Glomerular visceral epithelial cell (primary cell): ENCODE measurements at regions not wholly inside any gene's neighbourhood (a gene's known extent, or its start where the extent isn't known, plus 50 kb on each side); places are given as distances from the start of the nearest gene placed in this dataset.

Experiments used
- DNase-seq: peaks from one replicate; pipeline ENCODE4 v3.0.0-alpha.2; 2016; ENCODE audit errors: extremely low spot score

DNA sequence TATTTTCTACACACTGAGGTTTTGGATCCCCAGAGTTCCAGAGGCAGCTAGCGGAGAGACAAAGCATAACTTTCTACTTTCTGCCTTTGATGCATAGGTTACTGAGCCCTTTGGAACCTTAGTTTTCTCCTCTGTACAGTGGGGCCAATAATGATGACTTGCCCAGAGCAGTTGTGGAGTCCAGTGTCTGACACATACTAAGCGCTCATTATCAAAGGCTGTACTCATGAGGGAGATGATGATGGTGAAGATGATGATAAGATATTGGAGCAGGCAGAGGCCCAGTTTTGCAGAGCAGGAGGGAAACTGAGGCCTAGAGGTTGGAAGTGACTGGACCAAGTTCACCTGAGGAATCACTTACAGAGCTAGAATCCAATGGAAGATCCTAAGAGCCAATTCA is 458.0 kb downstream of the MIAT start:
- no peak for DNase-seq

DNA sequence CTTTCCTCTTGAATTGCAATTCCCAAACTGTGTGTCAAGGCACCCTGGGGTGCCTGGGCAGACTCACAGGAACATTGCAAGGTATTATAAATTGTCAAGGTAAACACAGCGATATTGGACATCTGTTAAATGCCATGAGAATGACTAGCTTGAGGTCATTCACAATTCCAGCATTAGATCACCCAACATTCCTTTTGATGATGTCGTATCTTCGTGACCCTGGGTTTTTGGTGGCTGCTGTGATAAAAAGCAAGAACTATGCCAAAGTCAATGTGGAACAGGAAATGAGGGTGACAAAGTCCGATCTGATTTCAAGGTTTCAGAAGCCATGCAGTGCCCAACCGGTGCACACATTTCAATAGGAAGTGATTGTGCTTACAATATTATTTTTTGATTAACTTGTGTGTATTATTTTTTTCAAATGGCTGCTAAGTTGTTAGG is 458.4 kb downstream of the MIAT start:
- peak; percentile 92 for DNase-seq

DNA sequence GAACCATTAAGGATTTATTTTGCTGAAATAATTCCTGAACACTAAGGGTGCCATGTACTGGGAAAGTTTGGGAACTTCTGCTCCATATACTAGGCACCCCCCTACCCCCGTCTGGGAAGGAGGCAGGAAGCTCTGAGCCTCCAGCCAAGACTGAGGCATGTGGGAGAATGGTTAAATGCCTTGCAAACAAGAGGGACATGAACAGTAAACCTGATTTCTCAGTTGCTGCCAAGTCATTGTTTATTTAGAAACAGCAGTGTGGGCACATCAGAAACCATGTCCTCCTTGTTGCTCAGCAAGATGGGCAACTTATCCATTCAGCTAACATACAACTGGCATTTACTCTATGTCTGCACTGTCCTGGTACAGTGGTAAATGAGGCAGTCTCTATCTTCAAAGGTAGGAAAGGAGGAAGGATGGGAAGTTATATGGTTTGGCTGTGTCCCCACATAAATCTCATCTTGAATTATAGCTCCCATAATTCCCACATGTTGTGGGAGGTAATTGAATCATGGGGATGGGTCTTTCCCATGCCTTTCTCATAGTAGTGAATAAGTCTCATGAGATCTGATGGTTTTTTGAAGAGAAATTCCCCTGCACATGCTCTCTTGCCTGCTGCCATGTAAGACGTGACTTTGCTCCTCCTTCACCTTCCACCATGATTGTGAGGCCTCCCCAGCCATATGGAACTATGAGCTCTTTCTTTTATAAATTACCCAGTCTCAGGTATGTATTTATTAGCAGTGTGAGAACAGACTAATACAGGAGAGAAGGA is 459.1 kb downstream of the MIAT start:
- DNase-seq = peak; percentile 42

DNA sequence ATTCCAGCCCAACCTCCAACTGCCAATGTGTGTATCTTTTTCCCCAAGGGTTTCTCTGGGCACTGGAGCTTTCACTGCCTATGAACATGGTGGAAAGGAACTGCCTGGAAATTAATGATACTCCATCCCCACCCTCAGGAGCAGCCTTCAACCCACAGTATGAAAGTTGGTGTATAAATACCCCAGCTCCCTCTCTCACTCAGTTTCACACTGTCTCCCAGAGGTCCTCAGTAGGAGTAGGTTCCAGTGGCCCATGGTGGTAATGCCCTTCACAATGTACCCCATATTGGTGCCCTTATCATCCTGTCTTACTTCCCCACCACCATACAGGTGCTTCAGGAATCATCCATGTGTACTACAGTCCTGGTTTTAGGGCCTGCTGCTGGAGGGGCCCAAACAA is 462.6 kb downstream of the MIAT start:
- DNase-seq = no peak

DNA sequence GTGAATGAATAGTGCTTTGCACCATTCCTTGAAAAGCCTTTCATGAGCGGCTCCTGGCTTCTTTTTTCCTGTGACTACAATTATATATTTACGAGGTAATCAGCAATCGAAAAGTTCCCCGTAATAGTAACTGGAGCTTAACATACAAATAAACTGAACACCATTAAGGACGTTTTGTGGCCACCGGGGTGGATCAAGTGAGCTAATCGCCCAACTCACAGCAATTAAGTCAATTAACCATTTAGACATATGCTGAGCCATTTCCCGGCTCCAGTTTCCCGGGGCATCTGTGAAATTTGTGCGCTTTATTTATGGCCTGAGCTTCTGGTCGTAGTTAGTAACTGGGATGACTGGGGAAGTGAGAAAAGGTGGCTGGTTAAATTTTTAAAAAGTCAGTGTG is 465.2 kb downstream of the MIAT start:
- DNase-seq = no peak

DNA sequence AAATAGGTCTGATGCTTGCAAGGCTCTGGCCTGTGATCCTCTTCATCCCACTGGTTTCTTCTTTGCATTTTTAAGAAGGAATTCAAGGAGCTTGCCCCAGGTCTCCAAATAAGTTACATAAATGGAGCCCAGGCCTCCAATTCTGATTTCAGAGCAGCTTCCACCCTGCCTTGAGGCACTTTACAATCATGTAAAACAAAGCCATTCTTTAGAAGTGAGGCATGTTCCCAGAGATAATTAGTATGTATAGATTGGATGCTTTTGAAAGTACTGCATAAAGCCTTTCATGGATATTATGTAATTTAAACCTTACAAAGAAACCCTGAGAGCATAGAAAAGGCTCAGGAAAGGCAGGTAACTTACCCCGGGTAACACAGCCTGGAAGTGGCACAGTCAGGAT is 466.5 kb downstream of the MIAT start:
- DNase-seq = no peak

DNA sequence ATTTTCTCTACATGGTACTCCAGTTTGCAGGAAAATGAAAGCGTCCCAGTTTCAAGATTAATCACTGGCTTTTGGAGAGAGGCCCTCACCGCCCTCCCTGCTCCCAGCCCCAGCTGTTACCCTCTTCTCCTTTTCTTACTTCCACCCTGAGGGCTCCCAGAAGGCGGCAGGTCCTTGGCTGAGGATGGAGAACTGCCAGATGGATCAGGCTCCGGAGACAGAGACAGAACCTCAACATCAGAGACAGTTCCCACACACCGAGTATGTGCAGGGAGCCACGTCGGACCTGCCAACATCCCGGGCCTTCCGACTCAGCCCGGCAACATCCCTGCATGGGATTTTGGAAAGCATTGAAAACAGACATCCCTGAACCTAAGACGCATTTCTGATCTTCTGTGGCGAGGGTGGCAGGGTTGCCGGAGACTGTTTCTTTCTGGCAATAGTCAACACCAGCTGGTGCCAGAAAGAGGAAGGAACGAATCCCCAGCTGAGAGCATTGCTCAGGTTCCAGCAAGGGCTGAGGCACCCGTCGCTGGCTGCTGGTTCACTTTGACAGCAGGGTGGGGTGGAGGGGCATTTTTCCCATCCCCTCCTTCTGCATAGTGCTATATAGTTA is 467.1 kb downstream of the MIAT start:
- DNase-seq = no peak

DNA sequence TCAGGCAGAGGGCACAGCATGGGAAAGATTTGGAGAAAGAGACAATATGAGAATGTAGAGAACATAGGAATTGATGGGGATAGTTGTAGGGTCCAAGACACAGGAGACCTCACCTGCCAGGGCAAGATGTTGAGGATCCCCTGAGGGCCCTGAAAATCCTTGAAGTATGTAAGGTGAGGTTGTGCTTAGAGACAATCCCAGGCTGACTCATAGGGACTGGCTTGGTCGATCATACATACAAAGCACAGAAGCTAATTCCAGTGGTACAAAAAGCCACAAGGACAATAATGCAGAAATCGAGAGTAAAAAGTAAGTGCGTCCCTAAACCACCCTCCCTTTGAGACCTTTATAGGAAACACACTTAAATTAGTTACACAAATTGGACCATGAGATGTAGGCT is 468.2 kb downstream of the MIAT start:
- DNase-seq = no peak

DNA sequence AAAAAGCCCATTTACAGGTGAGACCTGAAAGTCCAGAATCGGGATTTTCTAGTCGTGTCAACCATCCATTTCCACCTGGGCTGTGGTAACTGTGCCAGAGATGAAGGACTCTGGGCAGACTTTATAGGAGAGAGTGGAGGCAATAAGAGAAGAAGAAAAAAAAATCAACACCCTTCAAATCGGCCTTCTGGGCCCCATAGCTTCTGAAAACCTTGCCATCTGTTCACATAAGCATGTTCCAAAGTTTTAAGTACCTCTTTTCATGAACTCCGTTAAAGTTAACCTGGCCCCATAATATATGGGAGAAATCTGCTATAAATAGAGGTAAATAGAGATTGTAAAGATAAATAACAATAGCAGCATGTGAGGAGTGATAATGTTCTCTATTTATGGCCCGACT is 470.5 kb downstream of the MIAT start:
- DNase-seq = no peak

DNA sequence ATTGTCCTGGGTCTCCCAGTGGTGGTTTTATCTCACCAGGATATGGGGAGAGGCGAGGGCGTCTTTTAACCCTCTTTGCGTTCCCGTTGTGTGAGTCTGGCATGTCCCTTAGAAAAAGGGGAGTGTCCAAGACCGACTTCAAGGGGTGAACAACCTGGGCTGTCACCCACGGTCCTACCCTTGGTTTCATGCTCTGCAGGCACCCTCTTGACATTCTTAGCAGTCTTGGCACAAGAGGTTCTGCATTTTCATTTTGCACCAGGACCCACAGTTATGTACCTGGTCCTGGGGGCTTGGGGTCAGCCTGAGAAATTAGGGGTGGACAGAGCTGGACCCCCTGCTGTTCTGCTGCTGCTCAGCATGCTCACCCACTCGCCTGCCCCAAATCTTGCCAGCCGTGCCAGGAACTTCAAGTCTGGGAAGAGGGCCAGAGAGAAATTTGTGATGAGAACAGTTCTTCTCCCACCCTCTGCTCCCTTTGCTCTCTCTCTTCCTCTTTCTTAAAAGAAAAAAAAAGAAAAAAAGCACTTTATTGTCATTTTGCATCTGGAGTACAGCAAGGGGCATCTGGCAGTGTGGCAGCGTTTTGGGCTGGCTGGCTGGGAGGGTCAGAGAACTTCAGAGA is 471.2 kb downstream of the MIAT start:
- no peak for DNase-seq

DNA sequence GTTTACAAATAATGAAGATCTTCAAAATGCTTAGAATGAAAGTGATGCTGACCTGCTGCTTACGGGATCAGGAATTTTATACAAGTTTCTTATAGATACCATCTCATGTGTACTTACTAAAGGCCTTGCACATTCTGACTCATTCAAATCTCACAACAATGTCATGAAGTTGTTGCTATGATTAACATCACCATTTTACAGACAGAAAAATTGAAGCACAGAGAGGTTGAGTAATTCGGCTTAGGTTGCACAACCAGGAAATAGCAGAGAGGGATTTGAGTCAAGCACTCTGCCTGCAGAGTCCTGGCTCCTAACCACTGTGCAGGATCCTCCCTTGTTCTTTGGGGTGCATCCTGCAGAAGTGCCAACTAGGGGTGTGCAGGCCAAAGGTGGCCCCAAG is 471.9 kb downstream of the MIAT start:
- no peak for DNase-seq

DNA sequence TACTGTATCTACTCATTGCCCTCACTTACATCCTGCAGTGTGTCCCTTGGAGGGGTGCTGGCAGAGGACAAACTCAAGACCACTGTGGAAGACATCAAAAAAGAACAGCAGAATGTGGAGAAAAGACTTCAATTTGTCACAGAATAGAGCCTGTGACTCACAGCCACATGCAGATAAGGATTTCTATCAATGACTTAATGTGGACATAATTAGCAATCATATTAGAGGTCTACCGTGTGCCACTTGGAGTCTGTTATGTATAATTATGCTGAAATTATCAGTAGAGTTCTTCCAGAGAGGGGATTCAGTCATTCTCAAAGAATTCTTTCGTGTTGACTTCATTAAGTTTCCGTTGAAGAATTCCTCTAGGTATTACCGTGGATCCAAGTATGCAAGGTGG is 473.5 kb downstream of the MIAT start:
- DNase-seq = no peak

DNA sequence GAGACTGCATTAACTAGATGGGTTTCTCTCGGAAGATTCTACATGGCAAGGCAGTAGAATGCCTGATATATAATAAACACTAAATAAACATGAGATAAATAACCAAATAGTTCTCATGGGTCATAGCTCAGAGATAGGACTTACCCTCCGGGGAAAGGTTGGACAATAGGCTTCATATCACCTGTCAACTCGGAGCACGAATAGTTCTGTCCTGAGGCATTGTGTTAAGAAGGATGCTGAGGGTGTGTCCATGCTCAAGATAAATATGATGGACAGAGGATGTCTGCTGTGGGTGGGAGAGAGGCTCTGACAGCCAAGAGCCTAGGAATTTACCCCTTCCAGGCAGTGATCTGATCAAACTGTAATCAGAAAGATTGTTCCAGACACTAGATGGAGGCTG is 474.0 kb downstream of the MIAT start:
- no peak for DNase-seq

DNA sequence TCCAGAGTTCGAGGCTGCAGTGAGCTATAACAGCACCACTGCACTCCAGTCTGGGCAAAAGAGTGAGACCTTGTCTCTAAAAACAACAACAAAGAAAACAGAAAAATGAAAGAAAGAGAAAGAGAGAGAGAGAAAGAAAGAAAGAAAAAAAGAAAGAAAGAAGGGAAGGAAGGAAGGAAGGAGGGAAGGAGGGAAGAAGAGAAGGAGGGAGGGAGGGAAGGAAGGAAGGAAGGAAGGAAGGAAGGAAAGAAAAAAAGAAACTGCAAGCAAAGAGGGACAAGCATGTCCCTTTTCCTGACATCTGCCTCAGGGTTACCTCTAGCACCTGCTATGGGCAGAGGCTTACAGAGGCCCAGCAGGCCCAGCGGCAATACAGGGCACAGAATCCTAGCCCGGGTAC is 475.0 kb downstream of the MIAT start:
- no peak for DNase-seq

DNA sequence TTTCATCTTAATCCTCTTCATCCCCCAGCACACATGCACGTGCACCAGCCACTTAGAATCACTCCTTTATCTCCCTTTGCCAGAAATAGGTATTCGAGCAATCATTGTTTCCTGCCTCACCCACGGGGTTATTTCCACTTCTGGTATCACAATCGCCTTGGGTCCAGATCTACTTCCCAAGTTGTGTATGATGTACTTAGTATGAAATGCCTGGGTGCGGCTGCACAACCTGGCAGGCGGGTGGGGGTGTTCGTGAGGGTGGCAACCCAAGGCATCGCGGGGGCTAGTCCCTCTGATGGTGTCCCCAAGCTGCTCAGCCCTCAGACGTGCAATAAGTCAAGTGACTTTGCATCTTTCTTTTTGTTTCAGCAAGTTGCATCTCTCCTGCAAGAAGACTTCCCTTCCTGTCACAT is 475.6 kb downstream of the MIAT start:
- no peak for DNase-seq

DNA sequence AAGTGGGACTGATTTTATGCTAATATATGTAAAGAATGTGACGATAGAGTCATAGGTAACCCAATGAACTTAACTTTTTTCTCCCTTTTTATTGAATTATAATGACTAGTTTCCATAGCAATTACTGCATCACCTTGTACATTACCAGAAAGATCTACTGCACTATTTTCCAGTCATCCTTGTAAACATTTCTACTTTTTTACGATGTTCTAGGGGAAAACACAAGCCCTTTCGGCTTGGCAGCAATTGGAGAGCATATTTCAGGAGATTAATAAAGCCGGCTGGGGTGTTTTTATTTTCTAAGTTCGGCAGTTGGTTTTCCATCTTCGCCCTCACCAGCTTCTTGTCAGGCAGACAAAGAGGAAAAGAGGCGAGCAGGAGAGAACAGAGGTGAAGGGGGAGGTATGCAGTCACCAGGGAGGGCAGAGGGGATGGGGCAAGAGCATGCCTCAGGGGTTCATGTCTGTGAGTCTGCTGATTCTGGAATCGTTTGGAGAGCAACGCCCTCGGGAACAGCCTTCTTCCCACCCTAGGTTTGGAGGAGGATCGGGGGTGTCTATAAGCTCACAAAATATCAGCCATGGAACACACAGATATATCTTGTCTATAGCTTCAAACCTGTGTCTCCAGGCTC is 476.4 kb downstream of the MIAT start:
- no peak for DNase-seq

DNA sequence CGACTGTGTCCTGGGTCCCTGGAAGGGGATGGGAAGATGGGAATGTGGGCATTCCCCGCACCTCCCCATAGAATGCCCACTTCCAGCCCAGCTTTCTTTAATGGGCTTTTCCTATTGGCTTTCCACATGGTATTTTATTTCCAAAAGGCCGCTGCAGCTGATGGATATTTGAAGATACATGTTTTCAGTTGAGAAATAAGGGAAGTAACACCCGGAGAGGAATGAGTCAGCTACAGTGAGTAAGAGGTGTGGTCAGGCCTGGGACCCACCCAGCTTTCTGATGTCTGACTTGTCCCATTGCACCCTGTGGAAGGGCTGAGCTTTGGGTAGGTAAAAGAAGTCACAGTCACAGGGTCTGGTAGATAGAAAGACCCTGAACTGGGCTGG is 476.9 kb downstream of the MIAT start:
- peak; percentile 86 for DNase-seq

DNA sequence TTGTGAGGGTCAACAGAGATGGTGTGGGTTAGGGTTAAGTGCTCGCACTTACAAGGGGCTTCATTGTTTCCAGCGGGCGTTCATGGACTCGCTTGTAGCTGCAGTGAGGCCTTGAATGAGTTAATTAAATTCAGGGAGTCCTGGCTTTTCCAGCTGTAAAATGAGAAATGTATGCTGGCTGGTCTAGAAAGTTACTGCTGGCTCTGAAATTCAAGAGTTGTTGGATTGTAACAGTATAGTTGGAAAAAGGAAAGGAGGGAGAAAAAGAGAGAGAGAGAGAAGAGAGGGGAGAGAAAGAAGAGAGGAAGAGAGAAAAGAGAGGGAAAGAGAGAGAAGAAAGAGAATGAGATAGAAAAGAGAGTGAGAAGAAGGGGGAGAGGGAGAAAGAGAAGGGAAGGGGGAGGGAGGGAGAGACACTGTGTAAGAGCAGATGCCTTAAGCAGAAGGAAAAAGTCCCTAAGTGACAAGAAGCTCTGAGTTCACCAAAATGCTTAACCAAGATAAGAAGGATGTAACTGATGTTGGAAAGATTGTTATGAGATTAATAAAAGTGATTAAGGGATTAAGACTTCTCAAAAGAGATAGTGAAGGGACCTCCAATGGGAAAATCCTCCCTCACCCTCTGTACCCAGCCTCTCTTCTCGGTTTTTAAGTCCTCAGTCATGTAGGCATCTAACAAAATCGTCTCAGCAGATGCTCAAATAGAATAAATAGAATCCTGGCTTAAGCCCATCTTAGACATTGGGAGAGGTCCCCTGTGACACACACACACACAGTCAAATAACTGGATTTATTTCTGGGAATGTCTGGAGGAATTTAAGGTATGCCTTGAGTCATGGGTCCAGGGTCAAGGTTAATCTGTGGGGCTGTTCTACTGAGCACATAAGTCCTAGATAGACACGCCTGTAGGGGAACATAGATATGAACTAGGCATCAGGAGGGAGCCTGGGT is 477.9 kb downstream of the MIAT start:
- DNase-seq = peak; percentile 84

DNA sequence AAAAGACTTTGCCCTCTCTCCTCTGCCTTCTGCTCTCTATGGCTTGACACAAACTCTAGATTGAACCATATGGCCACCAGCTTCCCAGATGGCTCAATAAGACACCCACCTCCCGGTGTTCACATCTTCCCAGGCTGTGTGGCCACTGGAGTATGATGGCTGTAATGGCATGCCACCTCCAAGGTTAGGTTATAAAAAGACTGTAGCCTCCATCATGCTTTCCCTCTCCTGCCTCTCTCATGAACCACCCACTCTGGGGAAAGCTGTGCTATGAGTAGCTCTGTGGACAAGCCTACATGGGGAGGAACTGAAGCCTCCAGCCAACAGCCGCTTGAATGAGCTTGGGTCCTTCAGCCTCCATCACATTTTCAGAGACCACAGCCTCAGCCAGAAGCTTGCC is 479.2 kb downstream of the MIAT start:
- DNase-seq = no peak

DNA sequence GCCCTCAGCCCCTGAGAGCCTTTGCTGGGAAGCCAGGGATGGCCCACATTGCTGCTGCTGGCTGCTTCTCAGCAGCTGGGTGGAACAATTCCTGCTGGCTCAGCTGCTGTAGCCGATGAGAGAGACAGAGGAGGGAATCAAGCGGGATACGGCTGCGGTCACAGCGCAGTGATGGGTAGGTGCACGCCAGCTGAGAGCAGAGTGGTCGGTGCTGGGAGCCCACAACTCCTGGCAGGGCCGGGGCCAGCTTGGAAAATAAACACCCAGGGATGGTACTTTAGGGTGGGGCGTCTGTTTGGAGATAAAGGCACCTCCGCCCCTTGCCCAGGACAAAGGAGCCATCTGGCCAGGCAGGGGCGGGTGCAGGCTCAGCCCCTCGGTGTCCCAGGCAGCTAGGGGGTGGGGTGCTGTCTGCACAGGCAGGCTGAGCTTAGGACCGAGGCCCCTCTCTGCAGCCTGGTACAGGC is 480.5 kb downstream of the MIAT start:
- DNase-seq = no peak

DNA sequence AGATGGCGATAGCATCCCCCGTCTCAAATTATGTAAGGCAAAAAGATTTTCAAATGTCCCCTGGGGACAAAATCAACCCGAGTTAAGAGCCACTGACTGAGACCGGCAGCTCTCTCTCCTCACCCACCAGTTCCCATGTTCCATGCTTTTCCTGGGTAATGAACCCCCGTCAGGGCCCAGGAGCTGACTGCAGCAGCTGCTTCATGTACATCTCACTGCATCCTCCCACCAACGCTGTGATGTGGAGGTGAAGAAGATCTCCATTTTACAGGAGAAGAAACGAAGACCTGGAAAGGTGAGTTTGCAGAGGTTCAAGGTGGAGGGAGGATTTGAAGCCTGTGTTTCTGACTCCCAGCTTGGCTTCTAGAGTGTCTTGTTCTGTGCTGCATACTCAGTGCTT is 481.1 kb downstream of the MIAT start:
- DNase-seq = no peak
